ENCODE measurements at regions not wholly inside any gene's neighbourhood (a gene's known extent, or its start where the extent isn't known, plus 50 kb on each side); places are given as distances from the start of the nearest gene placed in this dataset.

- no peak for DNase-seq (ENCODE audit: low read depth, low spot score)
- peaks cover 6% of the 10 kb centered on the region for H3K27me3 ChIP-seq (ENCODE audit: control insufficient read depth, insufficient read depth, low read length)
- ChIA-PET CTCF (interaction anchor here (0.6 kb wide), 1 partner anchor 146 kb away, joined by 3 read pairs; no protein-coding TSS in a partner anchor), POLR2A (no interaction called here)
- H3K4me3 ChIP-seq (ENCODE audit: low read depth, low read length): no peak overlapping the region
- H3K9me3 ChIP-seq (ENCODE audit: control insufficient read depth, insufficient read depth, low read length): no peaks in the 10 kb centered on the region
- H3K27ac ChIP-seq (ENCODE audit: low read depth, low read length): no peak overlapping the region
- no peak for TF ChIP-seq CTCF (IDR thresholded peaks at IDR 0.05; ENCODE audit: low read depth, low read length)
Measured at GRCh38 chr3:189099505-189100290, 72.1 kb upstream of the TPRG1 start.

- Histone ChIP-seq H3K27ac (ENCODE audit: low read depth, low read length) (no peak overlapping the region), H3K4me3 (ENCODE audit: low read depth, low read length) (no peak overlapping the region), H3K9me3 (ENCODE audit: control insufficient read depth, insufficient read depth, low read length) (no peaks in the 10 kb centered on the region), H3K27me3 (ENCODE audit: control insufficient read depth, insufficient read depth, low read length) (peaks cover 6% of the 10 kb centered on the region)
- no peak for TF ChIP-seq CTCF (IDR thresholded peaks at IDR 0.05; ENCODE audit: low read depth, low read length)
- CTCF ChIA-PET: no interaction called here
- POLR2A ChIA-PET: no interaction called here
- DNase-seq (ENCODE audit: low read depth, low spot score): no peak
Measured at GRCh38 chr3:189100866-189101265, 70.9 kb upstream of the TPRG1 start.

GRCh38 chr3:189101594-189101993 lies 70.2 kb upstream of the TPRG1 start:
- no peaks in the 10 kb centered on the region for H3K9me3 ChIP-seq (ENCODE audit: control insufficient read depth, insufficient read depth, low read length)
- TF ChIP-seq CTCF (IDR thresholded peaks at IDR 0.05; ENCODE audit: low read depth, low read length): no peak
- peaks cover 6% of the 10 kb centered on the region for H3K27me3 ChIP-seq (ENCODE audit: control insufficient read depth, insufficient read depth, low read length)
- H3K27ac ChIP-seq (ENCODE audit: low read depth, low read length): no peak overlapping the region
- DNase-seq (ENCODE audit: low read depth, low spot score): no peak
- ChIA-PET POLR2A (no interaction called here), CTCF (interaction anchor here (1.4 kb wide), 1 partner anchor 47 kb away, joined by 3 read pairs; no protein-coding TSS in a partner anchor)
- H3K4me3 ChIP-seq (ENCODE audit: low read depth, low read length): no peak overlapping the region

DNA sequence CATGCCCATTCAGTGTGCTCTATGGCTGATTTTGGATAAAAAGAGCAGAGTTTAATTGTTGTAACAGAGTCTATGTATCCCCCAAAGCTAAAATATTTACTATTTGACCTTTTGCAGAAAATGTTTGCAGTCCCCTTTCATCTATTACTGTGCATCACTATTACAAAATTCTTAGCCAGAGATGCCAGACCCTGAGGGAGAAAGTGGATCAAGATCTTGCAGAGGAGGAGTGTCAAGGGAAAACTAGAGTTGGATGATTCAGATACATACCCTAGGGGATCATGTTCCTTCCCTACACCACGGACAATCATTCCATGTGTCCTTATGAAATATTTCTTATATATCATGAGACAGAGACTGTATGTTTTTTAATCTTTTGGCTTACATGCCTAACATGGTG lies 68.6 kb upstream of the TPRG1 start:
- Histone ChIP-seq H3K27me3 (ENCODE audit: control insufficient read depth, insufficient read depth, low read length) (peaks cover 8% of the 10 kb centered on the region), H3K9me3 (ENCODE audit: control insufficient read depth, insufficient read depth, low read length) (no peaks in the 10 kb centered on the region), H3K27ac (ENCODE audit: low read depth, low read length) (no peak overlapping the region), H3K4me3 (ENCODE audit: low read depth, low read length) (no peak overlapping the region)
- ChIA-PET CTCF (interaction anchor here (1.4 kb wide), 1 partner anchor 45 kb away, joined by 3 read pairs; no protein-coding TSS in a partner anchor), POLR2A (no interaction called here)
- TF ChIP-seq CTCF (IDR thresholded peaks at IDR 0.05; ENCODE audit: low read depth, low read length): no peak
- DNase-seq (ENCODE audit: low read depth, low spot score): no peak

DNA sequence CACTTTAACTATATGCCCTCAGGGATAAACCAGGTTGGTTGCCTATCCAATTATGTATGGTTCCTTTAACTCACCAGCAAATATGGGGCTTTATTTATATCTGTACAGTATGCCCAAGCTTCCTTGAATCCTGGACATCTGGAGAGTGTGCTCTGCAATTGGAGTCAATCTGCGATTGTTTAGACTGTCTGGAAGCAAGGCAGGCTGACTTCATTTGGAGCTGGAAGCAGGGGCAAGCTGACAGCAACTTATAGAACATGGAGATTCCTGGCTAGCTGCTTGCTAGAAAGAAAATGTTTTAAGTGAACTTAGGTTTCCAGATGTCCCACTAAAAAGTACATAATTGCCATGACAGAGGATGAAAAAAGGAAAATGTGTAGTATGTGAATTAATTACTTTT lies 63.7 kb upstream of the TPRG1 start:
- ChIA-PET POLR2A (no interaction called here), CTCF (no interaction called here)
- Histone ChIP-seq H3K27ac (ENCODE audit: low read depth, low read length) (no peak overlapping the region), H3K9me3 (ENCODE audit: control insufficient read depth, insufficient read depth, low read length) (no peaks in the 10 kb centered on the region), H3K4me3 (ENCODE audit: low read depth, low read length) (no peak overlapping the region), H3K27me3 (ENCODE audit: control insufficient read depth, insufficient read depth, low read length) (peaks cover 8% of the 10 kb centered on the region)
- TF ChIP-seq CTCF (IDR thresholded peaks at IDR 0.05; ENCODE audit: low read depth, low read length): no peak
- DNase-seq (ENCODE audit: low read depth, low spot score): no peak
